GM12873 (cell line): ENCODE measurements at regions not wholly inside any gene's neighbourhood (a gene's known extent, or its start where the extent isn't known, plus 50 kb on each side); places are given as distances from the start of the nearest gene placed in this dataset.

Experiments
- CTCF ChIP-seq: IDR thresholded peaks from 2 replicates; pipeline ENCODE4 v1.5.1; 2012; ENCODE audit warnings: low read depth, mild to moderate bottlenecking, moderate library complexity, low read length, control low read depth; ENCODE audit not compliant: insufficient read depth; ENCODE audit errors: missing control alignments

GRCh38 chr6:40672087-40672486, 84.9 kb upstream of the LRFN2 start:
- TF ChIP-seq CTCF: peak; percentile 10

GRCh38 chr6:40671694-40672050, 84.5 kb upstream of the LRFN2 start:
- TF ChIP-seq CTCF: no peak

GRCh38 chr6:40671001-40671693, 84.0 kb upstream of the LRFN2 start:
- no peak for TF ChIP-seq CTCF

GRCh38 chr6:40669343-40669742, 82.2 kb upstream of the LRFN2 start:
- peak; percentile 37 for TF ChIP-seq CTCF

- no peak for TF ChIP-seq CTCF
Observed at GRCh38 chr6:40668203-40668602, 81.0 kb upstream of the LRFN2 start.

- no peak for TF ChIP-seq CTCF
Observed at GRCh38 chr6:40666530-40666929, 79.4 kb upstream of the LRFN2 start.

GRCh38 chr6:40661726-40662125, 74.6 kb upstream of the LRFN2 start:
- TF ChIP-seq CTCF: no peak
